ENCODE measurements at regions not wholly inside any gene's neighbourhood (a gene's known extent, or its start where the extent isn't known, plus 50 kb on each side); places are given as distances from the start of the nearest gene placed in this dataset.

- Histone ChIP-seq H2BK15ac (ENCODE audit: low read depth, low read length) (no peak overlapping the region), H3K79me1 (ENCODE audit: insufficient read depth, low read depth, low read length, poor library complexity, severe bottlenecking) (no peaks in the 10 kb centered on the region), H3K56ac (ENCODE audit: insufficient read length, low read depth, low read length) (no peak overlapping the region), H3K79me2 (ENCODE audit: insufficient read depth, low read length) (no peaks in the 10 kb centered on the region; the same call in 1 of the 2 replicates), H2BK20ac (ENCODE audit: low read depth, low read length, poor library complexity, severe bottlenecking) (no peak overlapping the region), H4K20me1 (ENCODE audit: control insufficient read depth, insufficient read depth, insufficient read length) (no peaks in the 10 kb centered on the region), H4K91ac (ENCODE audit: insufficient read length, low read depth, low read length) (no peak overlapping the region), H3K14ac (ENCODE audit: insufficient read depth, low read length) (no peak overlapping the region), H3K9me3 (ENCODE audit: control insufficient read depth, low read depth, low read length) (no peaks in the 10 kb centered on the region), H3K4ac (ENCODE audit: low read depth, low read length) (no peak overlapping the region), H2BK120ac (ENCODE audit: low read depth, low read length, poor library complexity, severe bottlenecking) (no peak overlapping the region), H3T11ph (ENCODE audit: low read length) (no peak overlapping the region), H2BK12ac (ENCODE audit: insufficient read length, low read depth, low read length) (no peak overlapping the region), H2AK5ac (ENCODE audit: insufficient read length, low read length) (no peak overlapping the region), H4K5ac (ENCODE audit: insufficient read length, low read depth, low read length) (no peak overlapping the region), H3K23me2 (ENCODE audit: insufficient read length, low read depth, low read length, poor library complexity, severe bottlenecking) (no peaks in the 10 kb centered on the region), H3K9ac (ENCODE audit: extremely low read depth, insufficient read length, low read length) (no peak overlapping the region), H3K18ac (ENCODE audit: insufficient read length, low read depth, low read length) (no peak overlapping the region), H3K23ac (ENCODE audit: insufficient read length, low read depth, low read length) (no peak overlapping the region), H4K8ac (replicated peaks; ENCODE audit: insufficient read length, low read depth, low read length) (no peak overlapping the region), H3K4me2 (ENCODE audit: insufficient read depth, insufficient read length, low read length) (no peak overlapping the region), H3K27me3 (ENCODE audit: insufficient read depth, low read length) (no peaks in the 10 kb centered on the region), H2BK5ac (ENCODE audit: insufficient read length, low read length) (no peak overlapping the region), H3K4me1 (ENCODE audit: insufficient read depth, low read length) (no peaks in the 10 kb centered on the region), H3K27ac (ENCODE audit: insufficient read length, low read depth, low read length) (no peak overlapping the region), H2AFZ (ENCODE audit: low read length) (no peak overlapping the region)
- WGBS (ENCODE audit: extremely low coverage, insufficient read length, low lambda C conversion rate), result no CpG with 5 or more reads among the region's 5 CpGs
- Mint-ChIP-seq H3K36me3 (ENCODE audit: insufficient read depth in 1 of 3, low read depth in 3 of 3) (peaks cover 9 to 41% (median 29%) of the 10 kb centered on the region in 3 experiments; a peak in 6 of 7 replicates), H3K27ac (no peak overlapping the region), H3K9me3 (no peaks in the 10 kb centered on the region), H3K27me3 (ENCODE audit: low read depth) (no peaks in the 10 kb centered on the region), H3K4me3 (no peak overlapping the region), H3K4me1 (no peaks in the 10 kb centered on the region)
- no peak for TF ChIP-seq CTCF (conservative IDR thresholded peaks at IDR 0.05)
- DNase-seq, result no peak
Measured at GRCh38 chr3:51591231-51591630, 52.7 kb downstream of the RAD54L2 start.

All from H9 (cell line).